Stimulated activated CD8-positive, alpha-beta memory T cell treated with anti-CD3 and anti-CD28 coated beads, Interleukin-15, amount 100 ng/mL, for 48 hours (primary cell): ENCODE measurements at regions not wholly inside any gene's neighbourhood (a gene's known extent, or its start where the extent isn't known, plus 50 kb on each side); places are given as distances from the start of the nearest gene placed in this dataset.

Experiments used
- DNase-seq, 2 donors: peaks; one replicate each; pipeline ENCODE4 v3.0.0-alpha.2; 2020; ENCODE audit warnings: low read depth in 2 of 2

GRCh38 chr17:77394540-77395295, 253.9 kb downstream of the SEC14L1 start:
- no peak for DNase-seq

DNA sequence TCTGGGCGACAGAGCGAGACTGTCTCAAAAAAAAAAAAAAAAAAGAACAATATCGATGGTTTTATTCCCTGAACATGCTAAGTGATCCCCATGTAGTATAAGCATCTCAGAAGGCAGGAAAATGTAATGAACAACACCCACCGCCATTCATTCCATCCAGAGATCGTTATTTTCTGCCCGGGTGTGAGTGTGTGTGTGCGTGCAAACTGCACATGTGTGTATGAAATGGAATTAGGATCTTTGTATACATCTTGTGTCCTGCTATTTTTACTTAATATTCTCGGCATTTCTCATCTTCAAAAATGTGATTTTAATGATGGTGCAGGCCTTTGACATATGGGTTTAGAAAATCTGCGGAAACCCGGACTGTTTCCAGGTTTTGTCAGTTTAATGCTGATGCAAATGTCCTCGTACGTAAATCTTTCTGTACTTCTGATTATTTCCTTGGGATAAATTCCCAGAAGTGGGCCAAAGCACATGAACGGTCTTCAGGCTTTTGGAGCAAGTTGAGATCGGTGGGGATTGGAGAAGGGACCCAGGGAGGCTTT, 254.8 kb downstream of the SEC14L1 start:
- no peak for DNase-seq

- DNase-seq, result no peak
These were observed 255.8 kb downstream of the SEC14L1 start for GRCh38 chr17:77396610-77397009.

GRCh38 chr17:77398274-77398673, 257.5 kb downstream of the SEC14L1 start:
- DNase-seq, result no peak

DNA sequence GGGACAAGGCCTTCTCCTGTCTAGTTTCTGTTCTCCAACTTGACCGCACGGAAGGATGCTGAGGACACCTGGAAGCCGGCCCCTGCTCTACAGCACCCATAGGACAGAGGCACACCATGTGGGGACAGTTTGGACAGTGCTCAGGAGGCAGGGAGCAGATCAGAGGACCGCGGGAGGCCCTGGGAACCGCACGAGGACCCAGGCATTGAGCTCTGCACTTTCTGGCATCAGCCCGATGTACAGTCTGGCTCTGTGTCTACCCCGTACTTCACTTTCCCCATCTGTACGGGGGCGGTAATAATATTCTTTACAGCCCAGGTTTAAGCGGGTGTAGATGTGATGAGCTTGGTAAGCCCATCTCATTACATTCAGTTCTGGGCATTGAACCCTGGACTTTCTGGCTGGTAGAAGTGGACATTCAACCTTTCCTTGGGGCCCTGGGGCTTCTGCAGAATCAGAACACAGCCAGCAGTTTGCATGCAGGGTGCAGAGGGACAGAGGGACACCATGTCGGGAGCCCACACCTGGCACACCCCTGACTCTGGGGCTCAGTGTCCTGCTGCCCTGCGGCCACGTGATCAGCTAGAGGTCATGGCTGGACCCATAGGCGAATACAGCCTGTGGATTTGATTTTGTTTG, 258.7 kb downstream of the SEC14L1 start:
- DNase-seq, result no peak

DNA sequence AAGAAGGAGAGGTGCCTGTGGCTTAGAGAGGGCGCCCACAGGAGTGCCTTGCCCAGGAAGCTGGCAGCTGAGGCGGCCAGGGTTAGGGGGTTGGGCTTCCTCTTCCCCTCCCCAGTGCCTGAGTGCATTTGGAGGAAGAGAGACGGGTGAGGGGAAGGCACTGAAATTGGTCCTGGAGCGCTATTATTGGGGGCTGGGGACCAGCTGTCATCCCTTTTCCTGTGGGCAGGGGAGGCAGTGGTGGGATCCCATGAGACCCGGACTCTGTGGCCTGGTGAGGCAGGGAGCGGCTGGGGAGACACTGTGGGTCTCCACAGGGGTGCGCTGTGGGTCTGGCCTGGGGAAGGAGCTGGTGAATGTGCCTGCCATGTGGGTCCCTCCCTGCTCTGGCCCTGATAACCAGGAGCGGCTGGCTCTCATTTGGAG, 259.7 kb downstream of the SEC14L1 start:
- DNase-seq, result peak; percentile 66 to 70

GRCh38 chr17:77402159-77402731, 261.5 kb downstream of the SEC14L1 start:
- no peak for DNase-seq

DNA sequence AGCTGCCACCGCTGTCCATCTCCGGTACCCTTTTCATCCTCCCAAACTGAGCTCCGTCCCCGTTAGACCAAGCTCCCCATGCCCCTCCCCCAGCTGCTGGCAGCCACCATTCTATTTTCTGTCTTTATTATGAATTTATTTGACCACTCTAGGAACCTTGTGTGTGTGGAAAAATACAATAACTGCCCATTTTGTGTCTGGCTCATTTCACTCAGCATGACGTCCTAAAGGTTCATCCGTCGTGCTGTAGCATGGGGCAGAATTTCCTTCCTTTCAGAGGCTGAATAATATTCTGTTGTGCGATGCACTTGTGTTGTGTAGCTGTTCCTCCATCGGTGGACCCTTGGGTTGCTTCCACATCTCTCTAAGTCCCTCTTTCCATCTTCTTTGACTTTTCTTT, 263.1 kb downstream of the SEC14L1 start:
- no peak for DNase-seq

DNA sequence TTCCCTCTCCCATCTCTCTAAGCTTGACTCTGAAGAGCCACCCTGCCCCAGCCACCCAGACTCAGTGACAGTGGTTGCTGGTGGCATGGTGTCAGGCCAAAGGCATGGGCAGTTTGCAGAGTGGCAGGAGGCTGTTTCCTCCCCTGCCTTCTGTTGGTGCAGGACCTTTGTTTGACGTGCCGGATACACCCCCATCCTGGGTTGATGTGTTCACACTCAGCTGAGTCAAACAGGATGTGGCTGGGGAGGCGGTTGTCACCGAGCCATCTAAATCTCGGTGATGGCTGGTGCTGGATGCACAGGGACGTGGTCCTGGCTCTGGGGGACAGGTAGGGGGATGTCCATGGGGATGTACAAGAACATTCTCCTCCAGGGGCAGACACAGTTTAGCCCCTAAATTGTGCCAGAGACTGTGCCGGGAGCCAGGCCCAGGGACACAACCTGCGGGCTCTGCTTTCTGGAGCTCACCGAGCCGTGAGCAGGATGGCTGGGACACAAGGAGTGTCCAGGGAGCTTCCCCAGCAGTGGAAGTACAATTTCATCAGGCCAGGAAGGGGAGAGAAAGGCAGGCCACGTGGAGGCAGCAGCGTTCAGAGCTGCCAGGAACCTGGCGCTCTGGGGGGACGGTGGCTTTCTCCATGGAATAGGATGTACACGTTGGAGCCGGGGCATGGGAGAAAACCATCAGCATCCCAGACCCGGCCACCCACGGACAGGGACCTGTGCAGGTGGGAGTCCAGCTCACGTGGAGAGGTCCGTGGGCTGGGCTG, 264.2 kb downstream of the SEC14L1 start:
- peak; percentile 70 to 83 for DNase-seq

DNA sequence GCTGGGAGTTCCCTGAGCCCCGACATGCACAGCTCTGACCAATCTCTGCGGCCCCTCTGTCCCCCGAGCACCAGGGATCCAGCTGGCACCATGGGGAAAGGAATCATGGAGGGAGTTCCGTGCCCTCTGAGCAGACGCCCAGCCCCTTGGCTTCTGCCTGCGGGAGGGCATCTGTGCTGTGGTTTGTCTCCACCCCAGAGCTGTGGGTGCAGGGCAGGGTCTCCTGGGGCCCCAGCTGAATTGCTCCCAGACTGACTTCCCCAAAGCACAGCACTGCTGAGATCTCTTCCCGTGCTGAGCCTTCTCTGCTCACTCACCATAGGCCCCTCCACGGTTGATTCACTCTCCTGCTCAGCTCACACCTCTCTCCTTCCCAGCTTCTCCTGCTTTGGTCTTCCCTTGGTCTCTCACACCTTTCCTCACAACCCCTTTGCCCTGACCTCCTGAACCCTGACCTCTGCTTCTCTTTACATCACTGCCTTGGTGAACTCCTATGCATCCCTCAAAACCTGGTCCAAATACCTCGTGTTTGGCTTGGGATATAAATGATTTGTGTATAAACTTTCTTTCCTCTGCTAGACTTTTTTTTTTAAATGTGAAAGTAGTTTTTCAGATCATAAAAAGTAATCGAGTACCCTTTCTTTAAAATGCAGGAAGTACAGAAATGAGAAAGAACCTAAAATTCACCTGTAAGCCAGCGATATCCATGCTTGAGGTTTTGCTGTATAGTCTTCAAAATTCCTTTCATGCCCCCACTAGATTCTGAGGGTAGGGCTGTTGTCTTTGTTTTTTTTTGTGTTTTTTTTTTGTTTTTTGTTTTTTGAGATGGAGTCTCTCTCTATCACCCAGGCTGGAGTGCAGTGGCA, 265.3 kb downstream of the SEC14L1 start:
- no peak for DNase-seq

DNA sequence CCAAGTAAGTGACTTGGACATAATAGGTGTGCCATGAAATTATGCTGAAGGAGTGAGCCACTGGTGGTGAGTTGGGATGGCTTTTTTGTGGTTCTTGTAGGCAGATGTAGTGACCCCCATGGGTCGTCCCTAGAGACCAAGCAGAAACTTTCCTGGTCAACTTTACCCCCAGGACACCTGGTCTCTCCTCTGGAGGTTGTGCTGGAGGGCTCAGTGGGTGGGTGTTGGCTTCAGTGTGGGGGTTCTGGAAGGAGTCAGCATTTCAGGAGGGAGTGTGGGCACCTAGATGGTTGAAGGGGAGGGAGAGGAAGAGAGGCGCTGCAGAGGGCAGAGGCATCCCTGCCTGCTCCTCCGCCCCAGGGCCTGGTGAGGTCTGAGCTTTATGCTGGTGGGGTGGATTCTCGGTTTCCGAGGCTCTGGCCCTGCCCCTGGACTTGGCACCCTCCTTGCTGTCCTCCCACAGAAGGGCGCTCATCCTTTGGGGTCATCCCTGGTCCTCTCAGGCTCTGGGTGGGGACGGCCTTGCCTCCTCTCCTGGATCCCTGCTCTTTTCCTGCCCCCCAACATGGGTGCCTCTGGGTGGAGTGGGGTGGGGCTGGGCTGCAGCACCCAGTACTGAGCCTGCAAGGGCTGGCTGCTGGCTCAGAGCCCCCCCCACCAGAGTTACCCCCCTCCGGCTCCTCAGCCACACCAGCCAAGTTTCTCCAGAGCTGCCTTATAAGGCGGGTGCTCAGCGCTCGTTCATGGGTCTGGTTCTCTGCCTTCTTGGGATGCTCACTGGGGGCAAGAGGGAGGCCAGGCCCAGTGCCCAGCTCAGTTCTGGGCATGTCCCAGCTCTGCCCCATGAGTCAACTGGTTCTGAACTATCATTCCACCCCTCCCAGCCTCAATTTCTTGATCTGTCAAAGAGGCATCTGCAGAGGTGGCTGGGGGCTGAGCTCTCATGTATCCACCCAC, 266.8 kb downstream of the SEC14L1 start:
- DNase-seq, result no peak

GRCh38 chr17:77408284-77408683, 267.5 kb downstream of the SEC14L1 start:
- no peak for DNase-seq

DNA sequence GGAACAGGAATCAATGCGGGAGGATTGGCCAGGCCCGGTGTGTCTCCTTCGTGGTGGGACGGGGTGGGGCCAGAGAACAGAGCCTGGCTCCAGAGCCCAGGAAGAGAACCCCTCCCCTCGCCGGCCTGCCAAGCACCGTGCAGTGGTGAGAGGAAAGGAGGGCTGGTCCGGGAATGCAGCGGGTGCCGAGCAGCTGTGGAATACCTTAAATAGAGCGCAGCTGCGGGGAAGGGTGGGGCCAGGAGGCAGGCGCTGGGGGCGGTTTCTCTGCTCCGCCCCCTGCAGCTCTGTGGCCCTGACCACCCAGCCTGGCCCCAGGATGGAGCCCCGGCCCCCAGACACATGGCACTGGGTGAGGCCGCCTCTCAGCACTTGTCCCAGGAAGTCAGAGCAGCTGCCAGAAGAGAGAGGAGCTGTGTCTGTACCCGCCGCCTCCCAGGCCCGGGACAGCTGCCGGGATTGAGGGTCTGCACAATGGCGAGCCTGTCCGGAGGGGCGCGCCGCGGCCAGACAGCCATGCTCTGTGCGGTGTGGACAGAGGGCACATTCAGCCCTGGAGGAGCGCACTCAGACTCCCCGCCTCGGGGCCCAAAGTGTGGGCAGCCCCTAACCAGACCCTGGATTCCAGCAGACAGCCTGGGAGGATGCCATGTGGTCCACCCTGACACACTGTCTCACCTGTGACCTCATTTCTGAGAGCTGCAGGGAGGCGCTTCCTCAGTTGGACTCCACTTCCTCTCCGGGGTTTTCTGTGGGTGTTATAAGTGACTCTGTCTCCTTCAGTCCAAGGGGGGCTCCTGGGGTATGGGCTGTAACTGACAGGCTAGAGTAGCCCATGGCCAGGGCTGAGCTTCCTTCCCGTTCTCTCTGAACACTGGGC, 268.8 kb downstream of the SEC14L1 start:
- no peak for DNase-seq

- DNase-seq, result no peak
These were observed 269.7 kb downstream of the SEC14L1 start for GRCh38 chr17:77410470-77410869.

GRCh38 chr17:77414811-77415400, 274.1 kb downstream of the SEC14L1 start:
- DNase-seq, result no peak

DNA sequence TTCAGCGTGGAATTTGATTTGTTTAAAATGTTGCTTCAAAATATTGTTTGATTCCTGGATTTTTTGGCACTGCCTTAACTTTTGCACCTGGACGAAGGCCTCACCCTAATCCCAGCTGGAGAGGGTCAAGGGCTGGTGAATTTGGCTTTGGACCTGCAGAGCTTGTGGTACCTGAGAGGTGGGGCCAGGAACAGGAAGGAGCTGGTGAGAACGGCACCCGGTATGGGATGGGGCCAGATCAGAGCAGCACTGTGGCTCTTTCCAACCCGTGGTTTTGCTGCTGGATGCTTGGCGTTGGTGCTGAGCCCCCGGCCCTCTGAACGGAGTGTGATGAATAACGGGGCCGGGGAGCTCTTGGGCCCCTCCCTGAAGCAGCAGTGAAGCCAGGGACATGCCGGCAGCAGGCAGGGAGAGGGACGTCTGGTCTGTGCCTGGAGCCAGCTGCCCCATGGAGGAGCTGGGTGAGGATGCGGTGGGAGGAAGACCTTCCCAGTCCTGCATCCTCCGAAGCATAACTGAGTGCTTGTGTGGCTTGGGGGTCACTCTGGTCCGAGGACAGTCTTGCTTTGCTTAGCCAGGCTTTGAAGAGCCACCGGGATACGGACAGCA, 275.4 kb downstream of the SEC14L1 start:
- DNase-seq, result no peak

- DNase-seq, result no peak
These were observed 276.8 kb downstream of the SEC14L1 start for GRCh38 chr17:77417575-77417974.

- DNase-seq, result no peak
These were observed 277.8 kb downstream of the SEC14L1 start for GRCh38 chr17:77418609-77419008.
